ENCODE measurements at regions not wholly inside any gene's neighbourhood (a gene's known extent, or its start where the extent isn't known, plus 50 kb on each side); places are given as distances from the start of the nearest gene placed in this dataset.

DNA sequence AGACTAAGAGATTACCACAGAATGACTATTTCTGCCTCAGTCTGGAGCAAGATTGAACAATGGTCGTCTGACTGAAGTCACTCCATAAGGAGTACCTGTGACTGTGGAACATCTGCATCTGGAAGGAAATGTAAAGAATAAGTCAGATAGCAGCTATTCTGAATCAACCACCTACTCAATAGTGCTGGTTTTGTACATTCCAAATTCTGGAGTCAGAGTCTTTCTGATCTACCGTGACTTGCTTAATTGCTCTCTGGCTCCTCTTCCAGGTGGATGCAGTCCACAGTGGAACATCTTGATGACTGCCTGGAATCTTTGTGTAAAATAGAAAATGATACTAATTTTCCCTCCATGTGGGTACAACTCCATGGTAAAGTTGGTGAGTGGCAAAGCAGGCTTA is 156.3 kb upstream of the SEMA3C start:
- Histone ChIP-seq H3K4me3 (replicated peaks in 1 of 3; ENCODE audit: insufficient read depth in 1 of 3, low read depth in 1 of 3, low read length in 3 of 3) (no peak overlapping the region), H3K9ac (replicated peaks; ENCODE audit: extremely low read depth, insufficient read depth, low read length) (no peak overlapping the region), H3K27me3 (ENCODE audit: control insufficient read depth in 2 of 2, insufficient read depth in 2 of 2, low read length in 2 of 2) (no peaks in the 10 kb centered on the region), H3K79me2 (ENCODE audit: control insufficient read depth, insufficient read depth, low read length) (no peaks in the 10 kb centered on the region), H3K9me3 (replicated peaks; ENCODE audit: control insufficient read depth, insufficient read depth, low read length) (no peaks in the 10 kb centered on the region), H3K4me2 (ENCODE audit: insufficient read depth, low read length) (no peak overlapping the region), H2AFZ (ENCODE audit: low read depth, low read length) (no peak overlapping the region), H3K36me3 (ENCODE audit: control insufficient read depth in 2 of 2, extremely low read depth in 1 of 2, insufficient read depth in 2 of 2, low read length in 2 of 2) (no peaks in the 10 kb centered on the region), H3K4me1 (ENCODE audit: control insufficient read depth, extremely low read depth, insufficient read depth, low read length) (no peaks in the 10 kb centered on the region), H3K9me1 (replicated peaks; ENCODE audit: control insufficient read depth, extremely low read depth, insufficient read depth, low read length) (no peaks in the 10 kb centered on the region), H4K20me1 (replicated peaks; ENCODE audit: control insufficient read depth, extremely low read depth, insufficient read depth, low read length) (no peaks in the 10 kb centered on the region), H3K27ac (ENCODE audit: insufficient read depth, low read depth, low read length) (no peak overlapping the region)
- intact Hi-C loops (cut with micrococcal nuclease) (no loop called here), dilution Hi-C loops (cut with MboI; ENCODE audit: extremely low pct_ligation_motif_present, low sequenced_read_pairs) (no loop called here)
- FAIRE-seq: no peak
- BruUV-seq (replicated peaks): no TSS peak
- ChIA-PET CTCF (no interaction called here), POLR2A (no interaction called here)
- TF ChIP-seq MYC (IDR thresholded peaks at IDR 0.05; ENCODE audit: low read depth, low read length) (no peak), FOS (IDR thresholded peaks at IDR 0.05; ENCODE audit: borderline replicate concordance, insufficient read depth, low read length) (no peak), JUN (IDR thresholded peaks at IDR 0.05; ENCODE audit: borderline replicate concordance, insufficient read depth, insufficient read length, low read depth) (no peak), EZH2 (IDR thresholded peaks at IDR 0.05; ENCODE audit: borderline replicate concordance, low read depth, low read length, severe bottlenecking) (no peak), POLR2AphosphoS5 (IDR thresholded peaks at IDR 0.05; ENCODE audit: insufficient read depth, low read depth, low read length) (no peak), POLR2A (IDR thresholded peaks at IDR 0.05; ENCODE audit: low read depth, low read length) (no peak), GATA2 (IDR thresholded peaks at IDR 0.05; ENCODE audit: insufficient read depth, insufficient read length, low read depth, low read length) (no peak)
- TF ChIP-seq, protein P1, sequence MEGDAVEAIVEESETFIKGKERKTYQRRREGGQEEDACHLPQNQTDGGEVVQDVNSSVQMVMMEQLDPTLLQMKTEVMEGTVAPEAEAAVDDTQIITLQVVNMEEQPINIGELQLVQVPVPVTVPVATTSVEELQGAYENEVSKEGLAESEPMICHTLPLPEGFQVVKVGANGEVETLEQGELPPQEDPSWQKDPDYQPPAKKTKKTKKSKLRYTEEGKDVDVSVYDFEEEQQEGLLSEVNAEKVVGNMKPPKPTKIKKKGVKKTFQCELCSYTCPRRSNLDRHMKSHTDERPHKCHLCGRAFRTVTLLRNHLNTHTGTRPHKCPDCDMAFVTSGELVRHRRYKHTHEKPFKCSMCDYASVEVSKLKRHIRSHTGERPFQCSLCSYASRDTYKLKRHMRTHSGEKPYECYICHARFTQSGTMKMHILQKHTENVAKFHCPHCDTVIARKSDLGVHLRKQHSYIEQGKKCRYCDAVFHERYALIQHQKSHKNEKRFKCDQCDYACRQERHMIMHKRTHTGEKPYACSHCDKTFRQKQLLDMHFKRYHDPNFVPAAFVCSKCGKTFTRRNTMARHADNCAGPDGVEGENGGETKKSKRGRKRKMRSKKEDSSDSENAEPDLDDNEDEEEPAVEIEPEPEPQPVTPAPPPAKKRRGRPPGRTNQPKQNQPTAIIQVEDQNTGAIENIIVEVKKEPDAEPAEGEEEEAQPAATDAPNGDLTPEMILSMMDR (IDR thresholded peaks at IDR 0.05; ENCODE audit: extremely low read depth in 1 of 2, insufficient read depth in 1 of 2, low read depth in 1 of 2, low read length in 2 of 2): no peak
- no peak for DNase-seq (ENCODE audit: low read depth, low spot score)
